ENCODE measurements at regions not wholly inside any gene's neighbourhood (a gene's known extent, or its start where the extent isn't known, plus 50 kb on each side); places are given as distances from the start of the nearest gene placed in this dataset.
A peak's percentile ranks its signal among the peaks of the same experiment; 100 is the strongest.

DNA sequence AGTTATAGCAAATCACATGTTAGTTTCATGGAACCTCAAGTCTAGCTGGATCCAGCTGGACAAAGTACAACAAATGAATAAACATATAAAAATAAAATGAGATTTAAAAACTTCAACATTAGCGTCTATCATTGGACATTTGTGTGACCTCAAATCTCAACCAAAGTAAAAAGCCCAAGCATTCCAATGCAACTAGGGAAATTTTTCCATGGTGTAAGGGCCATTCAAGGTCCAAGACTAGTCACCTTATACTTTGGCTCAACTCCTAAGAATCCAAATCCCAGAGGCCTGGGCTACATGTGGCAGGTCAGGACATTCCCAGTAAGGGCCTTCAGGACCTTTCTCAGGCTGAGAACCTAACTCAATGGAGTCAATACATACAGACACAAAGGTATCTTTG, 137.4 kb upstream of the DMAC1 start:
- DNase-seq: no peak

GRCh38 chr9:7936163-7936562, 136.6 kb upstream of the DMAC1 start:
- no peak for DNase-seq

- no peak for DNase-seq
Observed at GRCh38 chr9:7935681-7936080, 136.1 kb upstream of the DMAC1 start.

- no peak for DNase-seq
Observed at GRCh38 chr9:7932767-7933166, 133.2 kb upstream of the DMAC1 start.

DNA sequence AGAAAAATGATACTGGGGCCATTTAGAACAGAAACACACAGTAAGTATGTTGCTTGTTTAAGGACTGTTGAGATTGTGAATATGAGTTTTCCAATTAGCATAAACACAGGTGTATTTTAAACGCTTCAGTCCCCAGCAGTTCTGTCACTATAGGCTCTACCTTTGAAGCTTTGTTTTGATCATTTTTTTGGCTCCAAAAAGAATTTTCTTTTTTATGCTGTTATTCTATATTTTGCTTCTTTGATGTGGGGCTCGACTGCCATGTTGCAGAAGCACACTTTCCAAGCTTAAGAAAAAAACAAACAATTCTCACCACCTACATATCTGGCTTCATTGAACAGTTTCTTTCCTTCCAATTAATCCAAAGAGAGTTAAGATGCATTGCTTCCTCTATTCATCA, 131.0 kb upstream of the DMAC1 start:
- DNase-seq: no peak

- DNase-seq: no peak
Observed at GRCh38 chr9:7921545-7922197, 122.1 kb upstream of the DMAC1 start.

GRCh38 chr9:7912037-7912535, 112.5 kb upstream of the DMAC1 start:
- DNase-seq: no peak

DNA sequence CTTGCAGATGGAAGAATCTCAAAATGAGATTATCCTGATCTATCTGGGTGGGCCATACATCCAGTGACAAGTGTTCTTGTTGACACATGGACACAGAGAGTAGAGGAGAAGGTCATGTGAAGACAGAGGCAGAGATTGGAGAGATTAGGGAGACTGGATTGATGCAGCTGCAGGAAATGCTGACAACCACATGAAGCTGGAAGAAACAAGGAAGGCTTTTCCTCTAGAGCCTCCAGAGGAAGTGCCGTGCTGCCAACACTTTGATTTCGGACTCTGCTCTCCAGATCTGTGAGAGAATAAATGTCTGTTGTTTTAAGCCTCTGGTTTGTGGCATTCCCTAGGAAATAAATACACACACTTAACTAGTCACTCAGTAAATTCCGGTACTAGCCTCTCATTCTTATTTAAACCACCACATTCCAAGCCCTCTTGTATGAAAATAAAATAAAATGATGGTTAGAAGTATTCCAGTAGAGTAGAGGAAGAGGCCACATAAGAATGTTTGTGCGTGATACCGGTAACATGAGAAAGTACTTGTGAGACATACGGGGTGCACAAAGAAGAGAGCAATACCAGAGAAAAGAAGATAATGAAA, 110.9 kb upstream of the DMAC1 start:
- DNase-seq: peak; percentile 34 to 42

DNA sequence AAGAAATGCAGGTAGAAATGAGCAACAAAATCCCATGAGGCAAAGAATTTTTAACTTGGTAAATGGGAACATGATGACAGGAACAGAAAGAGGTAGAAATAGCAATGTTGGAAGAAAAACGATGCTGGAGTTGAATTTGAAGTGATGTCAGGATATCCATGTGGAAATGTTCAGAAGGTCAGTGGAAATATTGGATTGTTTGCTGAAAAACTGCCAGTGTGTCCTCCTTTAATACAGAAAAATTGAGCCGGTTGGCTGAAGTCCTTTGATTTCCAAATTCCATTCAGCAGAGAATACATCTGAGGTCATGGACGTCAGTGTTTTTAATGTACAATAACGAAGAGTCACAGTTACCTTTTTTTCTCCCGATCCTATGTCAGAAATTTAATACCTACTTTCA, 110.0 kb upstream of the DMAC1 start:
- DNase-seq: no peak

GRCh38 chr9:7907551-7908337, 108.2 kb upstream of the DMAC1 start:
- DNase-seq: peak; percentile 2 to 22

GRCh38 chr9:7906783-7907550, 107.4 kb upstream of the DMAC1 start:
- DNase-seq: no peak

GRCh38 chr9:7901621-7902020, 102.0 kb upstream of the DMAC1 start:
- no peak for DNase-seq

DNA sequence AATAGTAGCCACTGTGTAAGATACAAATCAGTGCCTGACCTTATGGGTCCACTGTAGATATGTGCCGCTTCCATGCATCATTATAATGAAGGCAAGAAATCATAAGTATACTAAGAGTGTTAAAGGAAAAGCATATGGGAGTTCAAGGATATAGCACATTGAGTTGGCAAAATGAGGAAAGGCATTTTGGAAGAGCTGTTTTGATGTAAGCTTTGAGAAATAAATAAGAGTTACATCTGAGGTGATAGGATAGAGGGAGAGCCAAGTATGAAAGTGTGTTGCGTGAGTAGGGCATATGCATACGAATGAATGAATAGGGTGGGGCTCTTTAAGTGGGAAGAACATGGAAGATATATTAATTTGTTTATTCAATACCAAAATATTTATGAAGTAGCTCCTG, 101.0 kb upstream of the DMAC1 start:
- DNase-seq: no peak

DNA sequence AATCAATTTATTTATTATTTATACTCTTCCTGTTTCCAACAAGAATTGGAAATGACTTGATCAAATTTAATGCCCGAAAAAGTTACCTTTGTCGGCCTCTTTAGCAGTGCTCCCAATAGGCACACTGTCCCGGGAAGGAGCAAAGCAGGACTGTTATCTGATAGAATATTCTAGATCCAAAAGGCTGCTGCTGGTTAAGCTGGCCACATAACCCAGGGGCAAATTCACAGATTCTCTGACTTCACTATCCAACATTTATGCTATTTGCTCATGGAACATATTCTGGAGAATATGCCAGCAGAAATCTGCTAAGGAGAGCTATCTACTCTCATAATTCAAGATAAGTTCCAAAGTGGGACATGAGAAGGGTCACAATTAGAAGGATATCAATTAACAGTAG, 100.2 kb upstream of the DMAC1 start:
- no peak for DNase-seq

- no peak for DNase-seq
Observed at GRCh38 chr9:7894231-7894630, 94.7 kb upstream of the DMAC1 start.

DNA sequence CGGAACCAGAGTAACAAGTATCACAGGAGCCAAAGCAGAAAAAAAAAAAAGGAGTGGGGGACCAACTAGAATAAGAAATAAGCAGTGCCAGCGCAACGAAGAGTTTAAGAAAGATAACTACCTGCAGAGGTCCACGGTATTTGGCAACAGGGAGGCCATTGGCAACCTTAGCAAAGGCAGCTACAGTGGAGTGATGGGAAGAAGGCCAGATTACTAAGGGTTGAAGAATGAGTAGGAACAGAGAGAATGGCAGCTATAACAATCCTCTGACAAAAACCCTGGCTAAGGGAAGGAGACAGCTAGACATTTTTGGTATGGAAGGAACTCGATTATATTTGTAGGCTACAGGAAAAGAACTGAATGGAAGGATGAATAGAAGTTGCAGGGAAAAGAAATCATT, 93.4 kb upstream of the DMAC1 start:
- DNase-seq: no peak

DNA sequence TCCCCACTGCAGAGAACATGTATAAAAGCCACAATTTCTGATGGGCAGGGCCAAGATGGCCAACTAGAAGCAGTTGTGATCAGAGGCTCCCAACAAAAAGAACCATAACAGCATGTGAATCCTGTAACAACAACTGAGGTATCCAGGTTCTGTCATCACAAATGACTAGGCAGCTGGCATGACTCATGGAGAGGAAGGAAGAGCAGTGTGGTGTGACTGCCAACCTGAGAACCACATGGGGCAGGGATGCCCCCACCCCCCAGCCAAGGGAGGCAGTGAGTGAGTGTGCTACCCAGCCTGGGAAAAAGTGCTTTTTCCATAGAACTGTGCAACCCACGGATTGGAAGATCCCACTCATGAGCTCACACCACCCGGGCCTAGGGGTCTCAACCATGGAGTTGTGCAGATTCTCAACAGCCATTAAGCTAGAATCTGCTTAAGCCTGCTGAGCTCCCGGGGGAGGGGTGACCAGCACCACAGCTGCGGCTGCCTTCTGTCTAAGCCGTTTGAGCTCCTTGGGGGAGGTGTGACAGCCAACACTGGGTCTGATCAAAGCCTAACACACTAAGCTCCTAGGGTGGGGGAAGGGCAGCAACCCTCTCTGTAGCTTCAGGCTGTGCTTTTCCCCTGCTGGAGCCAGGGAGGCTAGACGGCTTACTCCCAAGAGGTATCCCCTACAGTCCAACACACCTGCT, 80.1 kb upstream of the DMAC1 start:
- no peak for DNase-seq

GRCh38 chr9:7871977-7872730, 72.6 kb upstream of the DMAC1 start:
- DNase-seq: no peak

DNA sequence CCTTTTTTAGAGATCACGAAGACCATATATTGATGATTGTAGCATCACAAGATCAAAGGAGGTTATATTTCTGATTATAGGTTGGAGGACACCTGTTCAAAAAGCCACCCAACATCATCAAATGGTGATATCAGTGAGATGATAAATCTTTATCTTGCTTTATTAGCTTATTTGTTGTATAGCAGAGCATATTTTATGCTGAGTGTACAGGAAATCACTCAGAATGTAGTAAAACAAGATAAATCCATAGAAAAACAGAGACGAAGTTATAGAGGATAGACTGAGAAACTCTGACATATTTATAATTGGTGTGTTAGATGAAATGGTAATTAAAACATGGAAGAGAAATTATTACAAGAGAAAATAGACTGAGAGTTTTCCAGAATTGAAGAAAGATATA, 69.8 kb upstream of the DMAC1 start:
- DNase-seq: no peak

GRCh38 chr9:7862170-7862569, 62.6 kb upstream of the DMAC1 start:
- DNase-seq: no peak

DNA sequence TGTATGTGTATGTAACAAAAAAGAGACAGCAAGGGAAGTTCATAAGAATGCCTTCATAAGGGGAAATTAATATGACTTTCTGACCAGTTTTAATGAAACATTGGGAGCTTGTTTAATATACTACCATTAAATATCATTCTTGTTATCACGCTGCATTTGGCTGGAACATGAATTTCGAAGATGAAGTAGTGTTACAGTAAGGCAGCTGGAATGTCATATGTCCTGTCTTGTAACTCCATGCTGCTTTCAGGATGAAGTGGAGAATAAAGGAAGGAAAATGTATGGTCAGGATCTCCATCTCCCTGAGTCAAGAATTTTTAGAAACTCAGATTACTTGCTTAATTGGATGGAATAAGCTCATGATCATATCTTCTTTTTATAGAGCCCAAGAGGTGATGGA, 61.5 kb upstream of the DMAC1 start:
- no peak for DNase-seq

- DNase-seq: no peak
Observed at GRCh38 chr9:7860335-7860709, 60.7 kb upstream of the DMAC1 start.
